ENCODE measurements at regions not wholly inside any gene's neighbourhood (a gene's known extent, or its start where the extent isn't known, plus 50 kb on each side); places are given as distances from the start of the nearest gene placed in this dataset.

DNA sequence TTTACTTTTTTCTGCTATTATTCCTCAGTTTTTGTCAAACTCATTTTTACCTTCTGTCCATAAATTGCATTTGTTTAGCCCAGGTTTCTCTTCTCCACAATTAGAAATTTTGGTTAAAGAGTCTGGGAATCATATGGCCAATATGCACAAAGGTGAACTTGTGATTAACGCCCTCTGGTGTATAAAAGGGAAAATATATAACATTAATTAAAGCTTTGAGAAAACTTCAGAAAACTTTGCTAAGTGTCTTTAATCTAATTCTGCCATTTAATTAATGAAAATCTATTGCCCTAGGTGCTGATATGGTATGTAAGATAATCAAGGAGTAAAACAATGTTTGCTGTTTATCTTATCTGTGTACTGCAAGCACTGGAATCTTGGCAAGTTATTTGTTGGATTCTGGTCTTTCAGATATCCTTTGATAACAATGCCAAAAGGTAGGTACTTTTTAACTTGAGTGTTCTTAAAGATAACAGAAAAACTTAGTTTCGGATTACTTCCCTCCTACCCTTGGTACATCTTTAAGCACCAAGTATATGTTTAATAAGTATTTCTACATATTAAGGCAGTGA lies 402.6 kb downstream of the SUCLA2 start:
- TF ChIP-seq, protein P1, sequence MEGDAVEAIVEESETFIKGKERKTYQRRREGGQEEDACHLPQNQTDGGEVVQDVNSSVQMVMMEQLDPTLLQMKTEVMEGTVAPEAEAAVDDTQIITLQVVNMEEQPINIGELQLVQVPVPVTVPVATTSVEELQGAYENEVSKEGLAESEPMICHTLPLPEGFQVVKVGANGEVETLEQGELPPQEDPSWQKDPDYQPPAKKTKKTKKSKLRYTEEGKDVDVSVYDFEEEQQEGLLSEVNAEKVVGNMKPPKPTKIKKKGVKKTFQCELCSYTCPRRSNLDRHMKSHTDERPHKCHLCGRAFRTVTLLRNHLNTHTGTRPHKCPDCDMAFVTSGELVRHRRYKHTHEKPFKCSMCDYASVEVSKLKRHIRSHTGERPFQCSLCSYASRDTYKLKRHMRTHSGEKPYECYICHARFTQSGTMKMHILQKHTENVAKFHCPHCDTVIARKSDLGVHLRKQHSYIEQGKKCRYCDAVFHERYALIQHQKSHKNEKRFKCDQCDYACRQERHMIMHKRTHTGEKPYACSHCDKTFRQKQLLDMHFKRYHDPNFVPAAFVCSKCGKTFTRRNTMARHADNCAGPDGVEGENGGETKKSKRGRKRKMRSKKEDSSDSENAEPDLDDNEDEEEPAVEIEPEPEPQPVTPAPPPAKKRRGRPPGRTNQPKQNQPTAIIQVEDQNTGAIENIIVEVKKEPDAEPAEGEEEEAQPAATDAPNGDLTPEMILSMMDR (IDR thresholded peaks at IDR 0.05), result peak; percentile 4; the same call in 1 of the 2 replicates

DNA sequence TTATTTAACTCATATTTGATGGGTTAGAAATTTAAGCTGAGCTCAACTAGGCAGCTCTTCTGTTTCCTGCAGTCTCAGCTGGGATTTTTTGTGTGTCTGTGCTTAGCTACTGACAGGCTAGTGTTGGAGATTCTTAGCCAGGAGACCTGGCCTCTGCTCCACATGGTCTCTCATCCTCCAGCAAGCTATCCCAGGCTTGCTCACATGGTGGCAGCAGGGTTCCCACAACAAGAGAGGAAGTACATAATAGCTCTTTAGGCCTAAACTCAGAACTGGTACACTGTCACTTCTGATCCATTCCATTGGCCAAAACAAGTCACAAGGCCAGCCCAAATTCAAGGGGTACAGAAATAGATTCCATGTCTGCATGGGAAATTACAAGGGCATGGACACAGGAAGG lies 406.2 kb downstream of the SUCLA2 start:
- TF ChIP-seq, protein P1 (IDR thresholded peaks at IDR 0.05), result no peak

DNA sequence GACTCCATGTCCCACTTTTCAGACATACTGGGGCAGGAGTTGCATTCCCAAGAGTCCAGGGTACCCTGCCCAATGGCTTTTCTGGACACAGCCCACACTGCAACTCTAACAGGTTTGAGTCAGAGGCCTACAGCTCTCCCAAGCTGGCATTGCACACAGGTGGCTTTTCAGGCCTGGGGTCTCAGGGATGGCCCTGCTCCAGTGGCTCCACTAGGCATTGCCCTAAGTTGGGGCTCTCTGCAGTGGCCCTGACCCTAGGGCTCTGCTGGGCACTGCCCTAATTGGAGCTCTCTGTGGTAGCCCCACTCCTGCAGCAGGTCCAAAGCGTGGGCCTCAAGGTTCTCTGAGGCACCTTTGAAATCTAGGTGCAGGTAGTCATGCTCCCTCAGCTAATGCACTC lies 408.8 kb downstream of the SUCLA2 start:
- TF ChIP-seq, protein P1 (IDR thresholded peaks at IDR 0.05), result no peak

DNA sequence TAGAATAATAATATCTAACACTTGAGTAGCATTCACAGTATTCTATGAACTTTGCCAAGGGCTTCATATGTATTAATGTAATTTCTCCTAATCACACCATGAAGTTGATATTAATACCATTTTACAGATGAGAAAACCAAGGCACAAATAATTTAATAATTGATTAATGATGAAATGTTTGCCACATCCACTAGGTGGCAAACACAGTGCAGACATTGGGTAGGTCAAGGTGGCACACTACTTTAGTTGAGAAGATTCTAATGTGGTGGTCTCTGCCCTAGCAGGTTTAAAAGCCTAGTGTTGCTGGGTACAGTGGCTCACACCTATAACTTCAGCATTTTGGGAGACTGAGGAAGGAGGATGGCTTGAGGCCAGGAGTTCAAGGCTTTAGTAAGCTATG lies 412.4 kb downstream of the SUCLA2 start:
- TF ChIP-seq, protein P1 (IDR thresholded peaks at IDR 0.05), result no peak

DNA sequence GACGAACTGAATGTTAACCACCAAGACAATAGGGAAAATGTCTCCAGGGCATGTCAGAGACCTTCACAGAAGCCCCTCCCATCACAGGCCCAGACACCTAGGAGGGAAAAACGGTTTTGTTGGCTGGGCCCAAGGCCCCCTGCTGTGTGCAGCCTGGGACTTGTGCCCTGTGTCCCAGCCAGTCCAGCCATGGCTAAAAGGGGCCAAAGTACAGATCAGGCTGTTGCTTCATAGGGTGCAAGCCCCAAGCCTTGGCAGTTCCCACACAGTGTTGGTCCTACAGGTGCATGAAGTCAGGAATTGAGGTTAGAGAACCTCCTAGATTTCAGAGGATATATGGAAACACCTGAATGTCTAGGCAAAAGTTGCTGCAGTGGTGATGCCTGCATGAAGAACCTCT lies 428.7 kb downstream of the SUCLA2 start:
- TF ChIP-seq, protein P1 (IDR thresholded peaks at IDR 0.05), result no peak

DNA sequence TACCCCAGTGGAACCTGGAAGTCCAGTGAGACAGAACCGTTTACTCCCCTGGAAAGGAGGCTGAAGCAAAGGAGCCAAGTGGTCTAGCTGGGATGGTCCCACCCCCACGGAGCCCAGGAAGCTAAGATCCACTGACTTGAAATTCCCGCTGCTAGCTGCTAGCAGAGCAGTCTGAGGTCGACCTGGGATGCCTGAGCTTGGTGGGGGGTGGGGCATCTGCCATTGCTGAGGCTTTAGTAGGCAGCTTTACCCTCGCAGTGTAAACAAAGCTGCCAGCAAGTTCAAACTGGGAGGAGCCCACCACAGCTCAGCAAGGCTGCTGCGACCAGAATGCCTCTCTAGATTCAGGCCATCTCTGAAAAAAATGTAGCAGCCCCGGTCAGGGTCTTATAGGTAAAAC lies 437.0 kb downstream of the SUCLA2 start:
- TF ChIP-seq, protein P1 (IDR thresholded peaks at IDR 0.05), result no peak

DNA sequence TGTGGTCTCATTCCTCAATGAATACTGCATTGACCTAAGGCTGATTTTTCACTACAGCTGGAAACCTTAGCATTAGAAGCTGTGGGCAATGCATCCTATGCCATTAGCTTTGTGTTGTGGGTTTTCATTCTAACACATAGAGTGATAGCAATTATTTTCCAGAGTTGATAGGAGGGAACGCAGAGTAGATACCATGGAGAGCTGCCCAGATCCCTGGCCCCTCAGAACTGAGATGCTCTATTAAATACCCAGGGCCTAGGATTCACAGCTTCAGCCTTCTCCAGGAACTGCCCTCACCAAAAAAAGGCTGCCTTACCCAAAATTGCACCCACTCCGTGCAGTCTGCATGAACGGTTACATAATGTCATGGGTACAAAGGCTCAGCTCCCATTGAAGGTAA lies 444.4 kb downstream of the SUCLA2 start:
- TF ChIP-seq, protein P1 (IDR thresholded peaks at IDR 0.05), result no peak

DNA sequence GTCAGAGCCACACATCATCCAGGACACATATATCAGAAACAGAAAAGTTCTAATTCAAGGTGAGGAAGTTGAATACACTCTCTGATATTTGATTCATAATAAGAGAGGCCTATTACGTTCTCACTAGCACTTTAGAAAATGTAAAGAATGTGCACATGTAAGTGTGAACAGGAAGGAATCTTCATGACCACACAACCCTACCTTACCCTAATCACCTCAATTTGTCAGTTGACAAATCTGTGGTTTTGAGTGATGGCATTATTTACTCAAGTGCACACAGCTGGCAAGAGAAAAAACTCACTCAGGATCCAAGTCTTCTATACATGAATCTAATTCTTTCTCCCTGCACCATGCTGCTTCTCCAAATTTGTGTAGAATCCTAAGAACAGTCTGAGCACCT lies 445.8 kb downstream of the SUCLA2 start:
- TF ChIP-seq, protein P1 (IDR thresholded peaks at IDR 0.05), result no peak
